A673 (cell line): ENCODE measurements at regions not wholly inside any gene's neighbourhood (a gene's known extent, or its start where the extent isn't known, plus 50 kb on each side); places are given as distances from the start of the nearest gene placed in this dataset.

Experiments used
- EZH2 ChIP-seq: fragments of 200-600 bp; sonication (generic); IDR thresholded peaks from 2 replicates; pipeline ENCODE4 v1.6.1; 2017; ENCODE audit warnings: borderline replicate concordance, low read depth, mild to moderate bottlenecking, mixed read lengths, antibody characterized with exemption, low read length; ENCODE audit not compliant: poor library complexity, severe bottlenecking
- TF ChIP-seq, protein P1 (sequence below): fragments of 300-800, 200-600 bp; sonication (generic); conservative IDR thresholded peaks from 2 replicates; pipeline ENCODE4 v1.5.1; 2017; ENCODE audit warnings: low read depth, mild to moderate bottlenecking, antibody characterized with exemption, low read length, moderate library complexity, mixed read lengths

- TF ChIP-seq EZH2: no peak
- TF ChIP-seq, protein P1, sequence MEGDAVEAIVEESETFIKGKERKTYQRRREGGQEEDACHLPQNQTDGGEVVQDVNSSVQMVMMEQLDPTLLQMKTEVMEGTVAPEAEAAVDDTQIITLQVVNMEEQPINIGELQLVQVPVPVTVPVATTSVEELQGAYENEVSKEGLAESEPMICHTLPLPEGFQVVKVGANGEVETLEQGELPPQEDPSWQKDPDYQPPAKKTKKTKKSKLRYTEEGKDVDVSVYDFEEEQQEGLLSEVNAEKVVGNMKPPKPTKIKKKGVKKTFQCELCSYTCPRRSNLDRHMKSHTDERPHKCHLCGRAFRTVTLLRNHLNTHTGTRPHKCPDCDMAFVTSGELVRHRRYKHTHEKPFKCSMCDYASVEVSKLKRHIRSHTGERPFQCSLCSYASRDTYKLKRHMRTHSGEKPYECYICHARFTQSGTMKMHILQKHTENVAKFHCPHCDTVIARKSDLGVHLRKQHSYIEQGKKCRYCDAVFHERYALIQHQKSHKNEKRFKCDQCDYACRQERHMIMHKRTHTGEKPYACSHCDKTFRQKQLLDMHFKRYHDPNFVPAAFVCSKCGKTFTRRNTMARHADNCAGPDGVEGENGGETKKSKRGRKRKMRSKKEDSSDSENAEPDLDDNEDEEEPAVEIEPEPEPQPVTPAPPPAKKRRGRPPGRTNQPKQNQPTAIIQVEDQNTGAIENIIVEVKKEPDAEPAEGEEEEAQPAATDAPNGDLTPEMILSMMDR: no peak
Measured at GRCh38 chr5:13186177-13186576, 758.3 kb downstream of the DNAH5 start.
